Erythroblast (primary cell): ENCODE measurements at regions not wholly inside any gene's neighbourhood (a gene's known extent, or its start where the extent isn't known, plus 50 kb on each side); places are given as distances from the start of the nearest gene placed in this dataset.

Experiments used
- GATA1 ChIP-seq: IDR thresholded peaks from 2 replicates; pipeline ENCODE4 v1.6.1; 2011; ENCODE audit warnings: low read depth, mild to moderate bottlenecking, control low read depth, low read length, moderate library complexity
- POLR2A ChIP-seq: IDR thresholded peaks from 2 replicates; pipeline ENCODE4 v1.6.1; 2011; ENCODE audit warnings: mild to moderate bottlenecking, low read length

DNA sequence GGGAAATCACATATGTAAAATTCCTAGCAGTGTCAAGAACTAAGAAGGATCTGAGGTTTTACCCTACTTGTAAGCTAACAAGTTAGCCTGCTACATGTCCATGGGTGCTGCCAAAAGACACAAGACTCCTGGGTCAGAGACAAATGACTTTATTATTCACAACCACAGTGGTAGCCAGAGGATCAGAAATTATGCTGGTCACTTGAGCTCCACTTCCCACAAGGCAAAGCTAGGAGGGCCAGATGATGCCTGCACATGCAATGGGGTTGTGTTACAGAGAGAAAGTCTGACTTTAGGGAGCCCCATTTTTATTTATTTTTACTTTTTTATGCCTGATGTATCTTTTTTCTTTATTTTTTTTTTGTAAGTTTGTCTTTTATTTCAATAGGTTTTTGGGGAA lies 136.8 kb downstream of the S1PR1 start:
- TF ChIP-seq POLR2A = no peak
- no peak for TF ChIP-seq GATA1
